G401.6 (cell line): ENCODE measurements at regions not wholly inside any gene's neighbourhood (a gene's known extent, or its start where the extent isn't known, plus 50 kb on each side); places are given as distances from the start of the nearest gene placed in this dataset.

Experiments used
- FAIRE-seq: peaks from 2 replicates; lab custom pipeline; 2012; peaks lifted over from hg19 to GRCh38; lab: Jason Lieb, UNC

- FAIRE-seq: no peak
These were observed 224.2 kb upstream of the IRX3 start for GRCh38 chr16:54510685-54511221.

DNA sequence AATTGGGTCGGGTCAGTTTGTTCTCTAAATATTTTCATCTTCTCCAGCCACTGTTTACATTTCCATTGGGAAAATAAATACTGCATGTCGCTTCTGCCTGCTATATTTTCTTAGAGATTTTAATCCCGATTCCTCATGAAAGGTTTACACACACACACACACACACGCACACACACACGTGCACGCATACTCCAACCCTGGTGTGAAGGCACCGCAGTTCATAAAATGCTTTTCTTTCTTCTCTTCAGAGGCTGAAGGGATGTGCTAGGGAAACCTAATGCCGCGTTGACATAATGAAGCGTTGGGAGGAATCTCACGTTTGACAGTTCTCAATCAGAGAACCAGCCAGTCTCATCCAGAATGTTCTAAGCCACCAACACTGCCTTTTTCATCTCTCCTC, 222.9 kb upstream of the IRX3 start:
- no peak for FAIRE-seq

GRCh38 chr16:54508351-54508750, 221.8 kb upstream of the IRX3 start:
- FAIRE-seq: no peak

- no peak for FAIRE-seq
These were observed 220.3 kb upstream of the IRX3 start for GRCh38 chr16:54506741-54507500.

DNA sequence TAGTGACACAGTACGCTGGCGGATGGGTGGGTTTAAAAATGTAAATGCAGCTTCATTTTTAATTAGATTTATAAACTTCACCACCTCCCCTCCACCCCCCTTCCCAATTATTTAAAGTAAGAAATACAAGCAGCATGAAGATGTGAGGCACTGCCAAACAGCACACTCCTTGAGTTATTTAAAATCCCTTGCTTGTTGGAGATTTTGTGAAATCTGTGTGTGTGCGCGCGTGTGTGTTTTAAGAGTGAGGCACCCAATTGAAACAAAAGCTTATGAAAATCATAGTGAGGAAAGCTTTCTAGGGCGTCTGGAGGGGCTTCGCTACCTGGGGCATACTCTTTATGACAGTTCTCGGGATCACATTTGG, 219.6 kb upstream of the IRX3 start:
- FAIRE-seq: no peak

GRCh38 chr16:54505549-54506213, 219.1 kb upstream of the IRX3 start:
- FAIRE-seq: no peak

DNA sequence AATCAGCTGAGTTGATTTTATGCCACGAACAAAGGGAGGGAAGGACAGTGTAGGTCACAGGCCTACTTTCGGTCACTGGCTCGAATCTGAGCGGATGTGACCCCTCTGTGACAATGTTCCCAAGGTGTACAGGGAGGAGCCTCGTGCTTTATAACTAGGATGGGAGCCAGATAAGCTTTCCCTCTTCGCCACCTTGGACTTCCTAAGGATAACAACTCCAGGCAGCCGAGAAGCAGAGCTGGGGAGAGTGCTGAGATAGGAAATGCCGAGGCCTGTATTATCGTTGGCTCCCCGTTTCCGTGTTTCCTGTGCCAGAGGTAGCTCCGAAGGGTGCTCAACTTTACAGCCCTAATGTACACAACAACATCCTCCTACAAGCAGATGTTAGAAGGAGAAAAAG, 217.8 kb upstream of the IRX3 start:
- FAIRE-seq: no peak

- no peak for FAIRE-seq
These were observed 217.3 kb upstream of the IRX3 start for GRCh38 chr16:54503856-54504219.

DNA sequence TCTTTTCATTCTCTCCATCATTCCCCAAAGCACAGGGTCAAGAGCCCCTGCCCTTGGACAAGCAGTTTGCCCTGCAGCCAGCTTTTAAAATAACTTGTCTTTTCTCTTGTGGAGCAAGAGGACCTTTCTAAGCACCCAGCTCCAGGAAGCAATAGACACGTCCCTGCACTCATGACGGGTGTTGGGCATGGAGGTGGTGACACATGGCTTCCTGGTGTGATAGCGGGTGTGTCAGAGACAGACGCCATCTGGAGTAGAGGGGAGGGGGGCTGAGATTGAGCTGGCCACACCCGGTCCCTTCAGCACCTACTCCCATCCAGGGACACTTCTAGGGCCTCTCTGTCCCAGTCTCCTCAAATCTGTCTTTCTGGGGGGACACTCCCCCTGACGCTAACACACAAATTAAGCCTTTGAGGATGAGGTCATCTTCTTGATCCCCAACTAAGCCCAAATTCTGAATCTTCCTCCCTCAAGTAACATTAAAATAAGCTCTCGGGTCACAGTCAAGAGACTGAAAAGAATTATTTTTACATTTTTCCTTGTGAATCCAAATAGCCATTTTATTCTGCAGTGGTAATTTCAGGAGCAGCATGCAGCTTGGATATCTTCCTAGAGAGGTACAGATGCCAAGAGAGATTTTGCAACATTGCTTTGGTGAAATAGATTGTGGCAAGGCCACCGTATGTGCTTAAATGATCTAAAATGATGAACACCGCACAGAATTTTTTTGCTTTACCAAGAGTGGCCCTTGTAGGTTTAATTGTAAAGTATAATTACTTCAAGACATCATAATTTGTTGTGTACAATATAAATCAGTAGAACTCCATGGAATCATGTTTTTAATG, 216.6 kb upstream of the IRX3 start:
- FAIRE-seq: no peak

GRCh38 chr16:54501797-54502196, 215.2 kb upstream of the IRX3 start:
- FAIRE-seq: no peak

- no peak for FAIRE-seq
These were observed 207.0 kb upstream of the IRX3 start for GRCh38 chr16:54493594-54493993.

DNA sequence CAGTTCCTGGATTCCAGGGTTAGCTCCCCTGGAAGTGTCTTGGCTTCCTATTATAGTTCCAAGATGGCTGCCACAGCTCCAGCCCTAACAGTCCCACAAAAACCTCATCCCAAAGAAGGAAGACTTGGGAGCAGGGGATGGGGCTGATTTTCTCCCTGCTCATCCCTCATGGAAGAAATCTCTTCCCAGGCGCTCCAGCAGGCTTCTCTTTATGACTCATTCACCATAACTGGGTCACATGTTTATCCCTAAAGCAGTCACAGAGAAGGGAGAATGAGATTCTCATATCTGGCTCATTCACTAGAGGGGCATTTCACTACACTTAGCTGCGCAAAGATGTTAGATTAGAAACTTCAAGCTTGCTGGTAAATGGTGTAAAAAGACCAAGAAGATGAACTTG, 206.5 kb upstream of the IRX3 start:
- FAIRE-seq: no peak

DNA sequence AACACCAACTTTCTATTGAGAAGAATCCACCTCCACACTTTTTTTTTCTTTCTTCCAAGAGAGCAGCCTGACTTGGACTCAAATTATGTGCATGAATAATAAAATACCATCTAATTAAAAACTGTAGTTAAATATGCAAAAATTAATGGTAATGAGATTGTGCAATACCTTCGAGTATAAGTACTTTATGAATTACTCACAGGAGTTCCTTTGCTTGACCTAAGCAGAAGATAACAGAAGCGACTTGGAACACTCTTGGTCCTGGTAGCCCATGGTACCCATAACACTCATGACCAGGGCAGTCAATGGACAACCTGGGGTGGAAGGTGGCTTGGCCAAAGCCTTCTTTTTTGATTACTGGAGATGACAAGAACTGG, 203.5 kb upstream of the IRX3 start:
- FAIRE-seq: no peak

DNA sequence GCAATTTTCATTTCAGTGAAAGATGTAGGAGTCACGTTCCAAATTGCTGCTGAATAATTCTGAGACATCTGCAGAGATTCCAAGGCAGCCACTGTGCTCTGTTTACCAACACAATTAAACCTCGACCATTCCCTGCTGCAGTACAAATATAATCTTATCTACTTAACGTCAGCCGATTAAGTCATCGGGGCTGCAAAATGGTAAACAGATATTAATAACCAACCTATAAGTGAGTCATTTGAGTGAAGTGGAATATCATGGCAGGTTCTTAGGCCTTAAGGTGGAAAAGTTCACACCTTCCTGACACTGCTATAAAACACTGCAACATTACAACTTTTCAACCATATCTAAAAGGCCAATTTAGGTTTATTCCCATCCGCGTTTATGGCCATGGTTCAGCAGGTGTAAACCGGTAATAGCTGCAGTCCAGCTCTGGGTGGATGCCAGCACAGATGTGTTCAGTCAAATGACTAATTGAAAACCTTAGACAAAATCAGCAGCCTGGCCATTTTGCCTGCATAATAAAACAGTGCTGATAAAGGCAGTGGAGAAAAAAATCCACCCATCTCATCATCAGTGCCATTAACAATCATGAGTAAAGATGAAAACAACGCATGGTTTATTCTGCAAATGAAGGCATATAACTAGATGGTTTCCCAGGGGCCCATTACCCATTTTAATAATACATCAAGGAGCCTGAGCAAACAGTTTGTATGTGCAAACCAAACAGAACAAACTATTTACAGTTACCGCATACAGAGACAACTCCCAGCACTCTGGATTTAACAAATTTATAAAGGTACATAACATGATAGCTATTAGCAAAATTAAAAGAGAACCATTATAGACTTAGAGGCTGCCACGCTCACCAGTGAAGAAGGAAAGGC, 202.9 kb upstream of the IRX3 start:
- no peak for FAIRE-seq

DNA sequence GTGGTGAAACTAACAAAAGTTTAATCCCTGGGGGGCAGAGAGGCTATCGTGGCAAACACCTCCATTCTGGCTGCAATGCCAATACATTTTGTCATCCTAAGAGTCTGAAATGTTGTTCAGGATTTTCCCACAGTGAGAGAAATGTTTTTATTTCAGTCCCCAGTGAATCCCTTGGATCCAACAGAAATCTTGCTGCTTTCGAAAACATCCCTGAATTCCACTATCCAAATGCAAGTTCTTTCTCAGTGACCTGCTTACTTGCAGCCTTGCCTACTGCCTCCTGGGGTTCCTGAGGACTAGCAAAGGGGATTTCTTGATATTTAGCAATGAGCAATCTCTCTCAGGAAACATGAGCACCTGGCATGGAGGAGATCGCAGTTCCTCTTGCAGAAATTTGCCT, 202.1 kb upstream of the IRX3 start:
- no peak for FAIRE-seq

DNA sequence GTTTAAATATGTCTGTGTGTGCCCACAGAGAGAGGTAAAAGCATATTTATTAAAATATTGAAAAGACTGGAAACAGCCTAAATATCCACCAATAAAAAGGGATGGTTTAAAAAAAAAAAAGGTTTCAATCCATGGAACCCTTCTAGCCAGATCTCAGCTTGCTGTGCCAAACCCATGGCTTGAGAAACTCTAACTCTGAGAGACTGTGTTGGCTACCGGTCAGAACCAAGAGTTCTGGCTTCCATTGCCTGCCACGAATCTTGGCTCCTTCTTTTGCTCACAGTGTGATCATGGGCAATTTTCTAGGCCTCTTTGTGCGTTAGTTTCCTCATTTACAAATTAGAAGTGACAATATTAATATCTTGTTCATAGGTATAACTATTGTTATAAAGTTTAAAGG, 201.3 kb upstream of the IRX3 start:
- FAIRE-seq: no peak

GRCh38 chr16:54484700-54485099, 198.1 kb upstream of the IRX3 start:
- no peak for FAIRE-seq

- no peak for FAIRE-seq
These were observed 196.4 kb upstream of the IRX3 start for GRCh38 chr16:54482892-54483574.

DNA sequence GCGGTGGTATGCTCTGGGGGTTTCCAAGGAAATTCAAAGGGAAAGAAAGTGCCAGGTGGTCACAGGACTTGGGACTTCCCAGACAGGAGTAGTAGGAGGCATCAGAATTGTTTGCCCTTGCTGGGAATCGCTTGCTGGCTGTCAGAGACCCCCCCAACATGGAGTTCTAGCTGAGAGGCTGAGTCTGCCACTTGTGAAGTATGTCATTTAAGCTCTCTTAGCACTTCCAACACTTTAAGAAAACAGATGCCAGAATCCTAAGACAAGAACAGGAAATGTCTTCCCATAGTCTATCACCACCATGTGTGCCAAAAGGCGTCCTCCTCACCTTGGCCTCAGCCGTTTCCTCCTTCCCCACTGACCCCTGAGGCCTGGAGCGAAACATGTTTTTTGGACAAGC, 193.8 kb upstream of the IRX3 start:
- no peak for FAIRE-seq

DNA sequence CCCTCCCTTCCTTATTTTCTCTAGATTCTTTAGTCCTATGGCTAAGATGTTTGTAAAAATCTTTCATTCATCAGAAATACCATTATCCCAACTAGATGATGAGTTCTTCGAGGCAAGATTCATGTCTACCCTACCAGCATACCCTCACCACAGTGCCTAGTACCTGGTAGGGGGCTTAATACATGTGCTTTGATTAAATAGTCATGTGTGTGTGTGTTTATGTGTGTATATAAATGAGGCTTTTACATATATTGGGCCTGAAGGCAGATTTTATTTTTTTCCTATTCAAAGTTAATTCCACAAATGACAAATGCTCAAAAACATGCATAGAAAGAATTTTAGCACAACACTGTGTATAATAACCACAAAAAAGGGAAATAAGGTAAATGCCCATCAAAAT, 193.0 kb upstream of the IRX3 start:
- FAIRE-seq: no peak

- FAIRE-seq: no peak
These were observed 191.1 kb upstream of the IRX3 start for GRCh38 chr16:54477714-54478113.
